Prostate gland (tissue), 2 donors: ENCODE measurements at regions not wholly inside any gene's neighbourhood (a gene's known extent, or its start where the extent isn't known, plus 50 kb on each side); places are given as distances from the start of the nearest gene placed in this dataset.

Experiments used
- CTCF ChIP-seq, 4 experiments: fragments of 200-600 bp in 2 of 4; fragments of 450-650 bp in 2 of 4; sonication (generic) in 2 of 4; IDR thresholded peaks; 1 replicate in 3 of 4; 2 replicates in 1 of 4; pipeline ENCODE4 v1.5.1; 2016 to 2019; ENCODE audit warnings: antibody characterized with exemption in 4 of 4, mild to moderate bottlenecking in 2 of 4, moderate library complexity in 2 of 4
- POLR2A ChIP-seq: fragments of 450-650 bp; IDR thresholded peaks from one replicate; pipeline ENCODE4 v1.6.1; 2016; ENCODE audit warnings: antibody characterized with exemption, mild to moderate bottlenecking

- TF ChIP-seq CTCF (IDR thresholded peaks at IDR 0.05): no peak
- no peak for TF ChIP-seq POLR2A
Observed at GRCh38 chrX:13932416-13932815, 97.3 kb downstream of the GEMIN8 start.
